IMR-90 (cell line): ENCODE measurements at regions not wholly inside any gene's neighbourhood (a gene's known extent, or its start where the extent isn't known, plus 50 kb on each side); places are given as distances from the start of the nearest gene placed in this dataset.

Experiments
- CEBPB ChIP-seq: IDR thresholded peaks from 2 replicates; pipeline ENCODE4 v1.6.1; 2012; ENCODE audit warnings: low read depth, low read length, improper control_type of control experiment
- CHD1 ChIP-seq: IDR thresholded peaks from 2 replicates; pipeline ENCODE4 v1.6.1; 2012; ENCODE audit warnings: low read depth, low read length, improper control_type of control experiment
- RAD21 ChIP-seq: IDR thresholded peaks from 2 replicates; pipeline ENCODE4 v1.6.1; 2012; ENCODE audit warnings: low read length, improper control_type of control experiment
- RCOR1 ChIP-seq: IDR thresholded peaks from 2 replicates; pipeline ENCODE4 v1.6.1; 2012; ENCODE audit warnings: mild to moderate bottlenecking, low read length, improper control_type of control experiment; ENCODE audit not compliant: insufficient replicate concordance
- TF ChIP-seq, protein P1 (sequence below): conservative IDR thresholded peaks from 2 replicates; pipeline ENCODE4 v1.5.1; 2012; ENCODE audit warnings: mild to moderate bottlenecking, low read depth, low read length, improper control_type of control experiment

GRCh38 chr2:67881816-67882215 is 181.0 kb downstream of the C1D start:
- no peak for TF ChIP-seq RAD21
- no peak for TF ChIP-seq CEBPB
- TF ChIP-seq, protein P1, sequence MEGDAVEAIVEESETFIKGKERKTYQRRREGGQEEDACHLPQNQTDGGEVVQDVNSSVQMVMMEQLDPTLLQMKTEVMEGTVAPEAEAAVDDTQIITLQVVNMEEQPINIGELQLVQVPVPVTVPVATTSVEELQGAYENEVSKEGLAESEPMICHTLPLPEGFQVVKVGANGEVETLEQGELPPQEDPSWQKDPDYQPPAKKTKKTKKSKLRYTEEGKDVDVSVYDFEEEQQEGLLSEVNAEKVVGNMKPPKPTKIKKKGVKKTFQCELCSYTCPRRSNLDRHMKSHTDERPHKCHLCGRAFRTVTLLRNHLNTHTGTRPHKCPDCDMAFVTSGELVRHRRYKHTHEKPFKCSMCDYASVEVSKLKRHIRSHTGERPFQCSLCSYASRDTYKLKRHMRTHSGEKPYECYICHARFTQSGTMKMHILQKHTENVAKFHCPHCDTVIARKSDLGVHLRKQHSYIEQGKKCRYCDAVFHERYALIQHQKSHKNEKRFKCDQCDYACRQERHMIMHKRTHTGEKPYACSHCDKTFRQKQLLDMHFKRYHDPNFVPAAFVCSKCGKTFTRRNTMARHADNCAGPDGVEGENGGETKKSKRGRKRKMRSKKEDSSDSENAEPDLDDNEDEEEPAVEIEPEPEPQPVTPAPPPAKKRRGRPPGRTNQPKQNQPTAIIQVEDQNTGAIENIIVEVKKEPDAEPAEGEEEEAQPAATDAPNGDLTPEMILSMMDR = no peak
- no peak for TF ChIP-seq RCOR1
- TF ChIP-seq CHD1 = no peak
